ENCODE measurements at regions not wholly inside any gene's neighbourhood (a gene's known extent, or its start where the extent isn't known, plus 50 kb on each side); places are given as distances from the start of the nearest gene placed in this dataset.

DNA sequence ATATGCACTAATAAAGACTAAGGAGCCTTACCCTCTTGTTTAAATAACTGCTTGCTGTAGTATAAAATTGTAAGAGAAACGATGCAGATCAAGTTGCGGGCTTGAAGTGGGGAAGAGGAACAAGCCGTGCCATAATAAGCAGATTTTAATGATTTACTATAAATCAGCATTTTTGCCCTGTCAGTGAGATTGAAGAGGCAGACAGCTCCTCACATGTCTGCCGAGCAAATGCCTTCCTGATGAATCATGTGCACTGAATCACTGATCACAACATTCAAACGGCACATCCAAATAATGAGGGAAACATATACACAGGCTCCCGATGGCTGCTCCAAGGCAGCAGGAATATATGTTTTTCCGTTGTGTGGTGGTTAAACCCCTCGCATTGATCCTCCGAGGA lies 282.9 kb downstream of the TSHZ3 start:
- TF ChIP-seq, protein P1, sequence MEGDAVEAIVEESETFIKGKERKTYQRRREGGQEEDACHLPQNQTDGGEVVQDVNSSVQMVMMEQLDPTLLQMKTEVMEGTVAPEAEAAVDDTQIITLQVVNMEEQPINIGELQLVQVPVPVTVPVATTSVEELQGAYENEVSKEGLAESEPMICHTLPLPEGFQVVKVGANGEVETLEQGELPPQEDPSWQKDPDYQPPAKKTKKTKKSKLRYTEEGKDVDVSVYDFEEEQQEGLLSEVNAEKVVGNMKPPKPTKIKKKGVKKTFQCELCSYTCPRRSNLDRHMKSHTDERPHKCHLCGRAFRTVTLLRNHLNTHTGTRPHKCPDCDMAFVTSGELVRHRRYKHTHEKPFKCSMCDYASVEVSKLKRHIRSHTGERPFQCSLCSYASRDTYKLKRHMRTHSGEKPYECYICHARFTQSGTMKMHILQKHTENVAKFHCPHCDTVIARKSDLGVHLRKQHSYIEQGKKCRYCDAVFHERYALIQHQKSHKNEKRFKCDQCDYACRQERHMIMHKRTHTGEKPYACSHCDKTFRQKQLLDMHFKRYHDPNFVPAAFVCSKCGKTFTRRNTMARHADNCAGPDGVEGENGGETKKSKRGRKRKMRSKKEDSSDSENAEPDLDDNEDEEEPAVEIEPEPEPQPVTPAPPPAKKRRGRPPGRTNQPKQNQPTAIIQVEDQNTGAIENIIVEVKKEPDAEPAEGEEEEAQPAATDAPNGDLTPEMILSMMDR (IDR thresholded peaks at IDR 0.05) = no peak
- no peak for TF ChIP-seq POLR2AphosphoS5 (IDR thresholded peaks at IDR 0.05; ENCODE audit: low read depth, low read length)

All from Panc1 (cell line).